NCI-H446 treated with DMSO at 0.1 percent for 48 hours (cell line): ENCODE measurements at regions not wholly inside any gene's neighbourhood (a gene's known extent, or its start where the extent isn't known, plus 50 kb on each side); places are given as distances from the start of the nearest gene placed in this dataset.

Experiments
- DNase-seq: peaks from one replicate; lab custom pipeline; 2025; lab: John Stamatoyannopoulos, UW

DNA sequence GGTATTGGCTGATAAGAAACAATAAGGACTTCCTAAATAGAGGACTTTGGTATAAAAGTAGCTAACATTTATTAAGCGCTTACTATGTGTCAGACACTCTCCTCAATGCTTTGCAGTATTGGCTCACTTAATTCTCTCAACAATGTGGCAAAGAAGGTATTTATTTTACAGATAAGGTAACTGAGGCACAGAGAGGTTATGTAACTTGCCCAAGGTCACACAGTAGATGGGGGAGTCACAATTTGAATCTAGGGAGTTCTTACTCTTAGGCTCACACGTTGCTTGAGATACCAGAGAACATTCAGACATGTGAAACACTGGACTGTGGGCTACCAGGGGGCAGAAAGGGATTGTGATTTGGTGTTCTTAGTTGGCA is 60.8 kb upstream of the GPR158 start:
- no peak for DNase-seq

DNA sequence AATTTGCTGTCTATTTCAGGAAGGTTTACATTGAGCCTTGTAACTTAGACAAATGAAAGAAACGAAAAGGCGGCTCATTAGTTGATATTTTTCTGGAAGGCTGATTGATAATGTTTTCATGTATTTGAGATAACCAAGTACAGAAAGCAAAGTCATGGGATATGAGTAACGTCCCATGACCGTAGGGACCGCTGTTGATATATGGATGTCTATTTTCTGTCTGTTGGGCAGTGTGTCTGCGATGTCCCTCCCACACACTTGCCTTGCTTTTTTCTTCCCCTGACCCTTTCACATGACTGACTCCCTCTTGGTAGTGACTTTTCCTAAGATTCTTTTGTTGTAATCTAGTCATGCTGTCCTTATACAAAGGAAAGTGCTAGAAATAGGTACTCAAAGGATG is 57.0 kb upstream of the GPR158 start:
- DNase-seq, result no peak

DNA sequence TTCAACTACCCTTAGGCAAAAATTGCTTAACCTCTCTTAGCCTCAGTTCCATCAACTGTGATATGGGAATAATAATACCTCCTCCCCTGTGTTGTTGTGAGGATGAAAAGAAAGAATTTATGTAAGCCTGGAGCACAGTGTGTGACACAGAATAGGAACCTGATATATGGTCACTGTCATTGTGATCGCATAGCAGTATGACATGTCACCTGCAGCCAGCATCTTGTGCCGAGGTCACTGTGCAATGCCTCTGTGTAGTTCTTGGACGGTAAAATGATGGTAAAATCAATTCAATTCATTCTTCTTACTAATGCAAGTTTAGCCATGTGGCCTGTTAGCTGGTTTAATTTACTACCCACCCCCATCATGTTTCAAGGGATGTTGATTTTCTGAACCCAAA is 54.6 kb upstream of the GPR158 start:
- no peak for DNase-seq
